K562 (cell line): ENCODE measurements at regions not wholly inside any gene's neighbourhood (a gene's known extent, or its start where the extent isn't known, plus 50 kb on each side); places are given as distances from the start of the nearest gene placed in this dataset.

Experiments used
- ATAC-seq: fragments of 200-7000 bp; cut with Tn5 transposase; 3 replicates; pipeline ENCODE4 v1.9.1; 2020; ENCODE audit warnings: moderate library complexity
- BruUV-seq: library from RNA; stranded (reverse); fragments of 400-500 nt; replicated peaks from 2 replicates; lab custom pipeline; 2021; lab: Mats Ljungman, UMichigan
- CTCF ChIA-PET: fragments of 300-600 bp; formaldehyde crosslinking; extraction: SDS; loops from one replicate; lab custom pipeline; 2021; ENCODE audit warnings: low intra/inter-chr PET ratio; lab: Yijun Ruan, JAX
- POLR2A ChIA-PET: fragments of 300-600, 350-650 bp; sonication (Branson Sonifier 250); formaldehyde crosslinking; extraction: SDS; loops from one replicate; lab custom pipeline; 2021; ENCODE audit warnings: antibody characterized with exemption, inconsistent platforms; lab: Yijun Ruan, JAX
- DNase-seq, 4 experiments: peaks; one replicate each; pipeline versions ENCODE4 v3.0.0 to v3.0.0-alpha.2; 2011 to 2018; ENCODE audit warnings: low spot score in 3 of 4, mixed read lengths in 3 of 4; ENCODE audit errors: extremely low read depth in 1 of 4
- FAIRE-seq: peaks from 2 replicates; lab custom pipeline; 2011; peaks lifted over from hg19 to GRCh38; lab: Jason Lieb, UNC
- H2AFZ ChIP-seq: 2 replicates; pipeline ENCODE4 v1.6.0; 2011; ENCODE audit warnings: low read depth, low read length, control low read depth, inconsistent platforms
- H3K27ac ChIP-seq: fragments of 200-600 bp; 3 replicates; pipeline ENCODE4 v1.8.0; 2011; ENCODE audit warnings: low read depth, mild to moderate bottlenecking, control low read depth, inconsistent platforms, low read length, moderate library complexity, mixed read lengths; ENCODE audit errors: extremely low read depth
- H3K27me3 ChIP-seq, 2 experiments: fragments of 300-600 bp in 1 of 2; 2 replicates in 1 of 2; 3 replicates in 1 of 2; pipeline versions ENCODE4 v1.6.0 to v1.8.0; 2011; ENCODE audit warnings: inconsistent platforms in 2 of 2, low read length in 2 of 2, mild to moderate bottlenecking in 1 of 2, mixed read lengths in 1 of 2, moderate library complexity in 1 of 2; ENCODE audit not compliant: control insufficient read depth in 2 of 2, insufficient read depth in 2 of 2
- H3K36me3 ChIP-seq: fragments of 300-600 bp; 3 replicates; pipeline ENCODE4 v1.8.0; 2011; ENCODE audit warnings: mild to moderate bottlenecking, low read length, inconsistent platforms; ENCODE audit not compliant: control insufficient read depth, insufficient read depth
- H3K4me1 ChIP-seq, 2 experiments: fragments of 200-600 bp in 1 of 2; replicated peaks in 1 of 2; 2 replicates in 1 of 2; 3 replicates in 1 of 2; pipeline versions ENCODE4 v1.5.1 to v1.8.0; 2011; ENCODE audit warnings: inconsistent platforms in 2 of 2, low read length in 2 of 2, mild to moderate bottlenecking in 1 of 2, mixed read lengths in 1 of 2, moderate library complexity in 1 of 2; ENCODE audit not compliant: control insufficient read depth in 2 of 2, insufficient read depth in 2 of 2
- H3K4me2 ChIP-seq: 2 replicates; pipeline ENCODE4 v1.6.1; 2011; ENCODE audit warnings: low read length, control low read depth, inconsistent platforms, mixed read lengths; ENCODE audit not compliant: insufficient read depth
- H3K4me3 ChIP-seq: fragments of 200-600 bp; sonication (generic), shearing (Covaris generic); 2 replicates; pipeline ENCODE4 v1.5.1; 2016; ENCODE audit warnings: control low read depth, inconsistent platforms
- H3K79me2 ChIP-seq: fragments of 200-600 bp; 3 replicates; pipeline ENCODE4 v1.8.0; 2011; ENCODE audit warnings: low read length, inconsistent platforms; ENCODE audit not compliant: control insufficient read depth, insufficient read depth
- H3K9ac ChIP-seq, 2 experiments: 2 replicates each; pipeline versions ENCODE4 v1.6.0 to v1.6.1; 2011; ENCODE audit warnings: low read depth in 2 of 2, low read length in 2 of 2, control low read depth in 1 of 2, inconsistent platforms in 1 of 2, mild to moderate bottlenecking in 1 of 2, mixed read lengths in 1 of 2; ENCODE audit not compliant: insufficient read depth in 1 of 2
- H3K9me1 ChIP-seq: one replicate; pipeline ENCODE4 v1.6.0; 2011; ENCODE audit warnings: inconsistent platforms, mild to moderate bottlenecking, low read length, moderate library complexity; ENCODE audit not compliant: control insufficient read depth, insufficient read depth
- H3K9me3 ChIP-seq: replicated peaks from 2 replicates; pipeline ENCODE4 v1.5.1; 2011; ENCODE audit warnings: low read depth, low read length, inconsistent platforms; ENCODE audit not compliant: control insufficient read depth, insufficient read depth
- H4K20me1 ChIP-seq: replicated peaks from 2 replicates; pipeline ENCODE4 v1.6.1; 2011; ENCODE audit warnings: low read length, inconsistent platforms, mixed read lengths; ENCODE audit not compliant: control insufficient read depth, insufficient read depth
- FIP1L1 ChIP-seq: fragments of 200-400 bp; formaldehyde crosslinking; IDR thresholded peaks from 2 replicates; pipeline ENCODE4 v1.6.1; 2018; ENCODE audit warnings: mild to moderate bottlenecking, low read depth, low read length; ENCODE audit not compliant: poor library complexity, severe bottlenecking
- GTF2A2 ChIP-seq: IDR thresholded peaks from 2 replicates; pipeline ENCODE4 v1.6.1; 2016; ENCODE audit warnings: mild to moderate bottlenecking, missing genetic modification characterization, missing compliant biosample characterization
- JUN ChIP-seq, 2 experiments: sonication (generic) in 1 of 2; formaldehyde crosslinking in 1 of 2; IDR thresholded peaks; 2 replicates each; pipeline versions ENCODE4 v1.6.1 to v1.8.0; 2012 to 2022; ENCODE audit warnings: borderline replicate concordance in 2 of 2, mild to moderate bottlenecking in 2 of 2, improper control_type of control experiment in 1 of 2, low read depth in 1 of 2, low read length in 1 of 2, missing genetic modification reagents in 1 of 2
- MBD2 ChIP-seq: sonication (generic); IDR thresholded peaks from 2 replicates; pipeline ENCODE4 v1.6.1; 2016; ENCODE audit warnings: low read depth, borderline replicate concordance
- MTA1 ChIP-seq: fragments of 450-650 bp; IDR thresholded peaks from 2 replicates; pipeline ENCODE4 v1.6.1; 2017; ENCODE audit warnings: borderline replicate concordance
- PURB ChIP-seq: sonication (generic); formaldehyde crosslinking; IDR thresholded peaks from 2 replicates; pipeline ENCODE4 v1.9.0; 2021; ENCODE audit warnings: low read depth, mild to moderate bottlenecking, missing genetic modification reagents
- RB1 ChIP-seq: fragments of 450-650 bp; IDR thresholded peaks from 2 replicates; pipeline ENCODE4 v1.6.1; 2017; ENCODE audit warnings: low read depth, mild to moderate bottlenecking
- RFX1 ChIP-seq: fragments of 450-650 bp; IDR thresholded peaks from 2 replicates; pipeline ENCODE4 v1.6.1; 2016; ENCODE audit warnings: mild to moderate bottlenecking, moderate library complexity
- SMAD2 ChIP-seq: fragments of 150-350 bp; IDR thresholded peaks from 2 replicates; pipeline ENCODE4 v1.6.1; 2014; ENCODE audit warnings: low read depth, mild to moderate bottlenecking, low read length
- ZNF609 ChIP-seq: sonication (generic); formaldehyde crosslinking; IDR thresholded peaks from 2 replicates; pipeline ENCODE4 v1.8.1; 2023; ENCODE audit warnings: missing genetic modification reagents, mild to moderate bottlenecking, borderline replicate concordance
- ZNF707 ChIP-seq: fragments of 250-450 bp; sonication (Bioruptor Pico); conservative IDR thresholded peaks from 2 replicates; pipeline ENCODE4 v1.8.0; 2022; ENCODE audit warnings: inconsistent platforms, mild to moderate bottlenecking, moderate library complexity
- WGBS: fragments of 100-300 bp; shearing (Covaris generic); methylation state at CpG from one replicate; pipeline ENCODE4 v1.1.6; 2016; ENCODE audit warnings: low coverage, mixed read lengths; ENCODE audit not compliant: insufficient coverage; ENCODE audit errors: missing lambda C conversion rate; 5-methylcytosine and 5-hydroxymethylcytosine counted together
- in situ Hi-C: fragments of 300-500 bp; cut with MboI; formaldehyde crosslinking; loops from 4 replicates; pipeline ENCODE4 v1.15.0; 2018; ENCODE audit warnings: inconsistent platforms, mixed read lengths
- intact Hi-C: fragments of 100-400 bp; cut with micrococcal nuclease; formaldehyde crosslinking; loops from 2 replicates; pipeline ENCODE4 v1.14.2; 2022
- TF ChIP-seq, protein P1 (sequence below): fragments of 450-650 bp; conservative IDR thresholded peaks from 2 replicates; pipeline ENCODE4 v1.6.1; 2016; ENCODE audit warnings: missing genetic modification characterization, low read depth, mild to moderate bottlenecking, control low read depth, missing compliant biosample characterization
- TF ChIP-seq, protein P2 (sequence below): fragments of 450-650 bp; IDR thresholded peaks from 2 replicates; pipeline ENCODE4 v1.6.1; 2016; ENCODE audit warnings: missing biosample characterization, missing genetic modification characterization

DNA sequence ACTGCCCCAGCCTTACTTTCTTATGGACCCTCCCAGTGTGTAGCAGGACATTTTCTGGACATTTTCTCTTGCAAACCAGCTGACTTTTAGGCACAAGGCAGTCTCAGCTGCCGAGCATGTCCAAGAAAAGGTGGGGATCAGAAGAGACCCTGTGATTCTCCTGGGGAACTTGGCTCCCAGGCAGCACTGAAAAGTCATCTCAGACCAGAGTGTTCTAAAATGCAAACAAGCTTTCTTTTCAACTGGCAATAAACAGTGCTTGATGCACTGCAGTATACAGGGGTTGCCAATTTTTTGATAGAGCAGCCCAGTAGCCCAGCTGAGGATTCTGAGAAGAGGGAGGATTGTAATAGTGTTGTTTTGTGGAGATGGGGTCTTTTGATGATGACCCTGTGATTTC is 168.0 kb upstream of the PHYHIPL start (continued):
- no peak for TF ChIP-seq SMAD2

GRCh38 chr10:59011972-59012632 is 164.3 kb upstream of the PHYHIPL start:
- CTCF ChIA-PET = no interaction called here
- in situ Hi-C loops = no loop called here
- 1% methylated on average over 7 of the region's 7 CpGs for WGBS
- TF ChIP-seq RB1 = no peak
- TF ChIP-seq PURB (CRISPR knock-in tag) = no peak
- TF ChIP-seq GTF2A2 = no peak
- TF ChIP-seq JUN (IDR thresholded peaks at IDR 0.05; ENCODE audit: borderline replicate concordance, low read depth, low read length) = no peak
- no peak for TF ChIP-seq JUN (CRISPR knock-in tag; IDR thresholded peaks at IDR 0.05; ENCODE audit: borderline replicate concordance)
- TF ChIP-seq MTA1 = no peak
- TF ChIP-seq ZNF707 (CRISPR knock-in tag) = no peak
- TF ChIP-seq MBD2 = no peak
- TF ChIP-seq RFX1 = no peak
- no peak for TF ChIP-seq FIP1L1
- TF ChIP-seq, protein P1, sequence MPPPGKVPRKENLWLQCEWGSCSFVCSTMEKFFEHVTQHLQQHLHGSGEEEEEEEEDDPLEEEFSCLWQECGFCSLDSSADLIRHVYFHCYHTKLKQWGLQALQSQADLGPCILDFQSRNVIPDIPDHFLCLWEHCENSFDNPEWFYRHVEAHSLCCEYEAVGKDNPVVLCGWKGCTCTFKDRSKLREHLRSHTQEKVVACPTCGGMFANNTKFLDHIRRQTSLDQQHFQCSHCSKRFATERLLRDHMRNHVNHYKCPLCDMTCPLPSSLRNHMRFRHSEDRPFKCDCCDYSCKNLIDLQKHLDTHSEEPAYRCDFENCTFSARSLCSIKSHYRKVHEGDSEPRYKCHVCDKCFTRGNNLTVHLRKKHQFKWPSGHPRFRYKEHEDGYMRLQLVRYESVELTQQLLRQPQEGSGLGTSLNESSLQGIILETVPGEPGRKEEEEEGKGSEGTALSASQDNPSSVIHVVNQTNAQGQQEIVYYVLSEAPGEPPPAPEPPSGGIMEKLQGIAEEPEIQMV (tag) = no peak
- no peak for TF ChIP-seq ZNF609
- TF ChIP-seq, protein P2, sequence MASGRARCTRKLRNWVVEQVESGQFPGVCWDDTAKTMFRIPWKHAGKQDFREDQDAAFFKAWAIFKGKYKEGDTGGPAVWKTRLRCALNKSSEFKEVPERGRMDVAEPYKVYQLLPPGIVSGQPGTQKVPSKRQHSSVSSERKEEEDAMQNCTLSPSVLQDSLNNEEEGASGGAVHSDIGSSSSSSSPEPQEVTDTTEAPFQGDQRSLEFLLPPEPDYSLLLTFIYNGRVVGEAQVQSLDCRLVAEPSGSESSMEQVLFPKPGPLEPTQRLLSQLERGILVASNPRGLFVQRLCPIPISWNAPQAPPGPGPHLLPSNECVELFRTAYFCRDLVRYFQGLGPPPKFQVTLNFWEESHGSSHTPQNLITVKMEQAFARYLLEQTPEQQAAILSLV (tag) = no peak

More at GRCh38 chr10:59011972-59012632, 164.3 kb upstream of the PHYHIPL start:
- FAIRE-seq (no peak), ATAC-seq (no peak), DNase-seq (no peak)
- no peaks in the 10 kb centered on the region for H3K27me3 ChIP-seq
- no peaks in the 10 kb centered on the region for H3K36me3 ChIP-seq
- no peaks in the 10 kb centered on the region for H3K4me1 ChIP-seq
- H3K4me2 ChIP-seq = no peak overlapping the region
- H3K9me3 ChIP-seq = no peaks in the 10 kb centered on the region
- no peak overlapping the region for H3K4me3 ChIP-seq
- no peaks in the 10 kb centered on the region for H3K79me2 ChIP-seq
- H4K20me1 ChIP-seq = no peaks in the 10 kb centered on the region
- H3K9me1 ChIP-seq = no peaks in the 10 kb centered on the region
- POLR2A ChIA-PET = no interaction called here
- H2AFZ ChIP-seq = no peak overlapping the region
- H3K9ac ChIP-seq = no peak overlapping the region
- no peak overlapping the region for H3K27ac ChIP-seq
- no TSS peak for BruUV-seq
- intact Hi-C loops = no loop called here
